B cell (primary cell): ENCODE measurements at regions not wholly inside any gene's neighbourhood (a gene's known extent, or its start where the extent isn't known, plus 50 kb on each side); places are given as distances from the start of the nearest gene placed in this dataset.

Experiments used
- EZH2 ChIP-seq: IDR thresholded peaks from 2 replicates; pipeline ENCODE4 v1.6.1; 2012; ENCODE audit warnings: borderline replicate concordance, low read depth, mild to moderate bottlenecking, moderate library complexity, low read length; ENCODE audit not compliant: insufficient read depth, poor library complexity, severe bottlenecking
- TF ChIP-seq, protein P1 (sequence below): fragments of 200-600 bp; IDR thresholded peaks from one replicate; pipeline ENCODE4 v1.8.0; 2022; ENCODE audit warnings: antibody characterized with exemption, mild to moderate bottlenecking

DNA sequence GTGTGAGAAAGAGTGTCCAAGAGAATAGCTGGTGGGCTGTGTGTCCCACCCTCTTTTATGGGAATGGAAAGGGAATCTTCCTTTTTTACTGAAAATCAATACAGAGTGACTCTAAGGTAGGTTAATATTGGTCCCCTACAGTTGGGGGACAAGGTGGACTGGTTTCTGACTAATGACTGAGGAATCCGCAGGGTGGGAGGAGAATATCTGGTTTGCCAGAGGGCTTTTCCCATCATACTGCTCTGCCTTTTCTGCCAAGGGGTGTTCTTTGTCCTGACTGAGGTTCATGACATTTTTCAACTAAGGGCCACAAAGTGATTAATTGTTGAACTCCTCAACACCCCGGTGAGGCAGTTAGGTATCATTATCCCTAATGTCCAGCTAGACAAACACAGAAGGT lies 261.6 kb downstream of the SPATA18 start:
- TF ChIP-seq, protein P1, sequence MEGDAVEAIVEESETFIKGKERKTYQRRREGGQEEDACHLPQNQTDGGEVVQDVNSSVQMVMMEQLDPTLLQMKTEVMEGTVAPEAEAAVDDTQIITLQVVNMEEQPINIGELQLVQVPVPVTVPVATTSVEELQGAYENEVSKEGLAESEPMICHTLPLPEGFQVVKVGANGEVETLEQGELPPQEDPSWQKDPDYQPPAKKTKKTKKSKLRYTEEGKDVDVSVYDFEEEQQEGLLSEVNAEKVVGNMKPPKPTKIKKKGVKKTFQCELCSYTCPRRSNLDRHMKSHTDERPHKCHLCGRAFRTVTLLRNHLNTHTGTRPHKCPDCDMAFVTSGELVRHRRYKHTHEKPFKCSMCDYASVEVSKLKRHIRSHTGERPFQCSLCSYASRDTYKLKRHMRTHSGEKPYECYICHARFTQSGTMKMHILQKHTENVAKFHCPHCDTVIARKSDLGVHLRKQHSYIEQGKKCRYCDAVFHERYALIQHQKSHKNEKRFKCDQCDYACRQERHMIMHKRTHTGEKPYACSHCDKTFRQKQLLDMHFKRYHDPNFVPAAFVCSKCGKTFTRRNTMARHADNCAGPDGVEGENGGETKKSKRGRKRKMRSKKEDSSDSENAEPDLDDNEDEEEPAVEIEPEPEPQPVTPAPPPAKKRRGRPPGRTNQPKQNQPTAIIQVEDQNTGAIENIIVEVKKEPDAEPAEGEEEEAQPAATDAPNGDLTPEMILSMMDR: no peak
- TF ChIP-seq EZH2: no peak
